Keratinocyte (primary cell): ENCODE measurements at regions not wholly inside any gene's neighbourhood (a gene's known extent, or its start where the extent isn't known, plus 50 kb on each side); places are given as distances from the start of the nearest gene placed in this dataset.
"Not testable (repeated sequence)": the region's sequence is repeated elsewhere in the genome, so short reads cannot be mapped to it uniquely, and the experiment has no call there.

Experiments
- CTCF ChIP-seq, 3 experiments: IDR thresholded peaks in 1 of 3; conservative IDR thresholded peaks in 1 of 3; optimal IDR thresholded peaks in 1 of 3; 2 replicates in 2 of 3; 3 replicates in 1 of 3; pipeline versions ENCODE3 to v1.5.1; 2011; ENCODE audit warnings: low read length in 3 of 3, mild to moderate bottlenecking in 3 of 3, moderate library complexity in 2 of 3, control low read depth in 1 of 3, inconsistent platforms in 1 of 3; ENCODE audit not compliant: insufficient read depth in 2 of 3; ENCODE audit errors: extremely low read depth in 1 of 3
- EZH2 ChIP-seq: IDR thresholded peaks from one replicate; pipeline ENCODE4 v1.6.1; 2012; ENCODE audit warnings: inconsistent platforms, mild to moderate bottlenecking, low read length, moderate library complexity

- not testable (repeated sequence) for TF ChIP-seq CTCF (optimal IDR thresholded peaks at IDR 0.05 in 1 of 3, IDR thresholded peaks at IDR 0.05 in 1 of 3, conservative IDR thresholded peaks at IDR 0.05 in 1 of 3; ENCODE audit: extremely low read depth in 1 of 3, insufficient read depth in 2 of 3, low read length in 3 of 3); EZH2
Measured at GRCh38 chr6:121703129-121703528, 267.7 kb downstream of the GJA1 start.
